ENCODE measurements at regions not wholly inside any gene's neighbourhood (a gene's known extent, or its start where the extent isn't known, plus 50 kb on each side); places are given as distances from the start of the nearest gene placed in this dataset.

DNA sequence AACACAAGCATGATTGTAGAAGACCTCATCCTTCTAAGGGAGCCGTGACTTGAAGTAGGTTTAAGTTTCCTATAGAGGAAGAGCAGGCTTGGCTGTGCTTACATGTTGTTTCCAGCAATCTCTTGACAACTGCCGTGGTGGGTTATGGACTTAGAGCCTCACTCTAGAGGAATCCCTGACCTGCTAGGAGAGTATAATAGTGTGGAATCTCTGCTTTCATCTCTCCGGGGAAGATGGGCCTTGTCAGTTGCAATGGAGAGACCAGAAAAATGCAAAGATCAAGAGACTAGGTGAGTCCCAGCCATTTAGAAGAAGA is 137.6 kb downstream of the MIS18A start:
- TF ChIP-seq, protein P1, sequence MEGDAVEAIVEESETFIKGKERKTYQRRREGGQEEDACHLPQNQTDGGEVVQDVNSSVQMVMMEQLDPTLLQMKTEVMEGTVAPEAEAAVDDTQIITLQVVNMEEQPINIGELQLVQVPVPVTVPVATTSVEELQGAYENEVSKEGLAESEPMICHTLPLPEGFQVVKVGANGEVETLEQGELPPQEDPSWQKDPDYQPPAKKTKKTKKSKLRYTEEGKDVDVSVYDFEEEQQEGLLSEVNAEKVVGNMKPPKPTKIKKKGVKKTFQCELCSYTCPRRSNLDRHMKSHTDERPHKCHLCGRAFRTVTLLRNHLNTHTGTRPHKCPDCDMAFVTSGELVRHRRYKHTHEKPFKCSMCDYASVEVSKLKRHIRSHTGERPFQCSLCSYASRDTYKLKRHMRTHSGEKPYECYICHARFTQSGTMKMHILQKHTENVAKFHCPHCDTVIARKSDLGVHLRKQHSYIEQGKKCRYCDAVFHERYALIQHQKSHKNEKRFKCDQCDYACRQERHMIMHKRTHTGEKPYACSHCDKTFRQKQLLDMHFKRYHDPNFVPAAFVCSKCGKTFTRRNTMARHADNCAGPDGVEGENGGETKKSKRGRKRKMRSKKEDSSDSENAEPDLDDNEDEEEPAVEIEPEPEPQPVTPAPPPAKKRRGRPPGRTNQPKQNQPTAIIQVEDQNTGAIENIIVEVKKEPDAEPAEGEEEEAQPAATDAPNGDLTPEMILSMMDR (IDR thresholded peaks at IDR 0.05 in 2 of 3, conservative IDR thresholded peaks at IDR 0.05 in 1 of 3; ENCODE audit: control insufficient read depth in 2 of 3, extremely low read depth in 1 of 3, insufficient read depth in 1 of 3, low read depth in 3 of 3, low read length in 3 of 3): no peak
- TF ChIP-seq EZH2 (IDR thresholded peaks at IDR 0.05; ENCODE audit: borderline replicate concordance, control insufficient read depth, low read depth, low read length) (no peak), MXI1 (IDR thresholded peaks at IDR 0.05; ENCODE audit: low read depth, low read length) (no peak)
